ENCODE measurements at regions not wholly inside any gene's neighbourhood (a gene's known extent, or its start where the extent isn't known, plus 50 kb on each side); places are given as distances from the start of the nearest gene placed in this dataset.

GRCh38 chr2:138356178-138356577 lies 145.4 kb upstream of the SPOPL start:
- peak in 1 of 2 donors; percentile 40 for DNase-seq (ENCODE audit: low spot score in 2 of 2)
- 15 to 20% methylated on average over 4 of the region's 4 CpGs for WGBS, 2 donors
- no peak overlapping the region for H3K4me3 ChIP-seq (ENCODE audit: low read depth, poor library complexity, severe bottlenecking)
- intact Hi-C loops (cut with DNase I; ENCODE audit: low total_unique reads), result no loop called here
- TF ChIP-seq POLR2A (IDR thresholded peaks at IDR 0.05) (no peak), CTCF (IDR thresholded peaks at IDR 0.05) (no peak)

- no peak overlapping the region for H3K4me3 ChIP-seq (ENCODE audit: low read depth, poor library complexity, severe bottlenecking)
- intact Hi-C loops (cut with DNase I; ENCODE audit: low total_unique reads), result no loop called here
- no peak for DNase-seq (ENCODE audit: low spot score in 2 of 2)
- TF ChIP-seq CTCF (IDR thresholded peaks at IDR 0.05) (no peak), POLR2A (IDR thresholded peaks at IDR 0.05) (no peak)
- WGBS, 2 donors, result 96 to 100% methylated on average over 1 of the region's 1 CpG
Measured at GRCh38 chr2:138359532-138359931, 142.0 kb upstream of the SPOPL start.

- DNase-seq (ENCODE audit: low spot score in 2 of 2), result no peak
- WGBS, 2 donors, result 82 to 85% methylated on average over 1 of the region's 1 CpG
- no peak for TF ChIP-seq POLR2A (IDR thresholded peaks at IDR 0.05)
- TF ChIP-seq CTCF (IDR thresholded peaks at IDR 0.05), result no peak
- intact Hi-C loops (cut with DNase I; ENCODE audit: low total_unique reads), result no loop called here
- H3K4me3 ChIP-seq (ENCODE audit: low read depth, poor library complexity, severe bottlenecking), result no peak overlapping the region
Measured at GRCh38 chr2:138364554-138365162, 136.9 kb upstream of the SPOPL start.

- 73 to 77% methylated on average over 3 of the region's 3 CpGs for WGBS, 2 donors
- H3K4me3 ChIP-seq (ENCODE audit: low read depth, poor library complexity, severe bottlenecking), result no peak overlapping the region
- no peak for TF ChIP-seq CTCF (IDR thresholded peaks at IDR 0.05)
- no peak for TF ChIP-seq POLR2A (IDR thresholded peaks at IDR 0.05)
- no peak for DNase-seq (ENCODE audit: low spot score in 2 of 2)
- intact Hi-C loops (cut with DNase I; ENCODE audit: low total_unique reads), result no loop called here
Measured at GRCh38 chr2:138365581-138365980, 136.0 kb upstream of the SPOPL start.

- TF ChIP-seq POLR2A (IDR thresholded peaks at IDR 0.05) (no peak), CTCF (IDR thresholded peaks at IDR 0.05) (no peak)
- H3K4me3 ChIP-seq (ENCODE audit: low read depth, poor library complexity, severe bottlenecking), result no peak overlapping the region
- intact Hi-C loops (cut with DNase I; ENCODE audit: low total_unique reads), result no loop called here
- no peak for DNase-seq (ENCODE audit: low spot score in 2 of 2)
Measured at GRCh38 chr2:138369856-138370255, 131.7 kb upstream of the SPOPL start.

- TF ChIP-seq CTCF (IDR thresholded peaks at IDR 0.05) (no peak), POLR2A (IDR thresholded peaks at IDR 0.05) (no peak)
- intact Hi-C loops (cut with DNase I; ENCODE audit: low total_unique reads), result no loop called here
- WGBS, 2 donors, result 48 to 64% methylated on average over 1 of the region's 1 CpG
- no peak overlapping the region for H3K4me3 ChIP-seq (ENCODE audit: low read depth, poor library complexity, severe bottlenecking)
- DNase-seq (ENCODE audit: low spot score in 2 of 2), result no peak
Measured at GRCh38 chr2:138373993-138374408, 127.6 kb upstream of the SPOPL start.

Measured in lower leg skin (tissue), 4 donors.